CD4-positive, alpha-beta T cell treated with Interleukin-17A for 1 hour (primary cell): ENCODE measurements at regions not wholly inside any gene's neighbourhood (a gene's known extent, or its start where the extent isn't known, plus 50 kb on each side); places are given as distances from the start of the nearest gene placed in this dataset.
"Not testable (repeated sequence)": the region's sequence is repeated elsewhere in the genome, so short reads cannot be mapped to it uniquely, and the experiment has no call there.

ENCODE experiments used
- DNase-seq: peaks from one replicate; pipeline ENCODE4 v3.0.0-alpha.2; 2020

DNA sequence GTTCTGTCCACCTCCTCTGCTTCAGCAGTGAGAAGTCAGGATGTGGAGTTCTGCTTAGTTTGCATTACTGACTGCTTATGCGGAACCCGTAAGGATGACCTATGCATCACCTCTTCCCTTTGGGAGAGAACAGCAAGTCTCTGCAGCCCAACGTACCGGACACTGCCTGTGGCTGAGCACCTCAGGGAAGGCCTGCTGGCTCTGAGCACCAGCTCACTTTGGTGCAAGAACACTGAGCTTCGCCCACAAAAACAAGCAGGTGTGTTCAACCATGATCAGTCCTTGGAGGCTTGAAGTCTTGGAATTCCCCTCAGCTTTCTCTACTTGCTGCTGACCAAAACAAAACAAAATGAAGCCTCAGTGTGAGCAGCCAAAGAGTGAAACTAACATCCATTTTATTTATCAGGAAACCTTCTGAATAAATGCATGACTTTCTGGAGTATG is 52.7 kb upstream of the NCK2 start:
- no peak for DNase-seq

DNA sequence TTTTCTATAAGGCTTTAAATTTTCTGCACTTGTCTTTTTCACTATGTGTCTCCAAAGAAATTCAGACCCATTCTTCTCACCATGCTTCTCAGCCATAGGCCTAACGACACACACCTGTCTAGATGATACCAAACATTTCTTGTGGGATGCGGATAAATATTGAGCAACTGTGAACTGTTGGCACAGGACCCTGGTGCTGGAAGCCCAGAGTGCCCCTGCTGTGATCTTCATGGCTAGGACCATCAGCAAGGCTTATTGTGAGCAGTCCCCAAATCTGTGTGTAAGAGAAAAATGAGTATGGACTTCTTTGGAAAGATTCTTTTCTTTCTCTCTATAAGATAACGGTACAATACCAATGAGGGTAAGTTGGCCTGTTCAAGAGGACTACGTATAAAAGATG is 54.1 kb upstream of the NCK2 start:
- DNase-seq, result no peak

DNA sequence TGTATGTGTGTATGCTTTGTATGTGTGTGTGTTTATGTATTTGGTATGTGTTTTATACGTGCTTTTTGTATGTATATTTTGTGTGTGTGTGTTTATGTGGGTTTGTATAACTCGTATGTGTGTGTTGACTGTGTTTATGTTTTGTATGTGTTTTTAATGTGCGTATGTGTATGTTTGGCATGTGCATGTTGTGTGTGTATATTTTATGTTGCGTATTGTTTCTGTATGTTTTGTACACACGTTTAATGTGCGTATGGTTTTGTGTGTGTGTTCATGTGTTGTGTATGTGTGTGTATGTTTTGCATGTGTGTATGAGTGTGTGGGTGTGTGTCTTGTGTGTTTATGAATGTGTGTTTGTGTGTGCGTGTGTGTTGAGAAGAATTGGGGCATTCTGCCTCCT is 55.2 kb upstream of the NCK2 start:
- DNase-seq, result no peak

DNA sequence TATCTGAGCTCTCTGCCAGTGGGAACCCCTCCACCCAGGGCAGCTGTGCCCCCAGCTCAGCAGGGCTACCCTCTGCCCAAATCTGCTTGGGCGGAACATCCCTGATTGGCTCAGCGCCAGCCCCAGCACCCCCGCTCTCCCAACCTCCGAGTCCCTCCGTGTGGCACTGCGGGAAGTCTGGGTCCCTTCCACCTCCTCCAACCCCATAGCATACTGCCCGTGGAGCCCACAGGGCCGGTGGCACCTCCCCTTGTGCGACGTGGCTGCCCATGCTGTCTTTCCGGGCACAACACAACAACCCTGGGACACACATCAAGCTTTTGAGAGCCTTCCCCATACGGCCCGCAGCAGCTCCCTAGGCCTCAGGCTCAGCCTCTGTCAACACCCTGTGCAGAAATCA is 55.8 kb upstream of the NCK2 start:
- DNase-seq, result no peak

DNA sequence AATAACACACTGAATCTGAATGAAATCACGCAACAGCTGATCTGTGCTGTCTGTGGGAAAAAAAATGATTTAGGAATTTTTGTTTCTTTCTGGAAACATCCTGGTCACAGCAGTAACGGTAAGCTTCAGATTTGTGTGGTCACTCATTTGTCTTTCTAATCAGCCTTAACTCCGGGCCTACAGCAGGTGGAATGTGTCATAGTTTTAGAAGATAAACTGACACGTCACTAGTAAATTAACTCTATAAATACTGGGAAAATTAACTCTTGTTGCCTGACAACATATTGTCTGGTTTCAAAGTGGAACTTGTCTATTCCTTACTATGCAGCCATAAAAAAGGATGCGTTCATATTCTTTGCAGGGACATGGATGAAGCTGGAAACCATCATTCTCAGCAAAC is 58.1 kb upstream of the NCK2 start:
- no peak for DNase-seq

DNA sequence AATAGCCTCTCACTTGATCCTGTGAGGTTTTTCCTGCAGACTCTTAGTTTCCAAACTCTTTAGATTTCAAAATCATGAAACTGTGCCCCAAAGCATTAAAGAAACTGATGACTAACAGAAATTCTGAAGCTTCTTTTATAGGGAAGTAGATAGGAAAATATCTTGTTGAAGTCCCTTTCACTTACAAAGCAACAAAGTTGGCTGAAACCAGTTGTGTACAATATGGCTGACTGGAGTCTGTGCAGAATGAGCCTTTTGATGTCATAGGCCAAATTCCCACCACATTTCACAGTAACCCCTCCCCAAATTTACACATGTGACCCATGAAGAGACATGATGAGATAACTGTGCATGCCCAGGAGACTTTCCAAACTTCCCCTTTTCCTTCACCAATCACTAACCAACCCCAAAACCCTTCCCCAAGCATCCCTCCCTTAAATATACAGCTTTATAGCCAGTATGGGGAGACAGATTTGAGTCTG is 61.7 kb upstream of the NCK2 start:
- no peak for DNase-seq

DNA sequence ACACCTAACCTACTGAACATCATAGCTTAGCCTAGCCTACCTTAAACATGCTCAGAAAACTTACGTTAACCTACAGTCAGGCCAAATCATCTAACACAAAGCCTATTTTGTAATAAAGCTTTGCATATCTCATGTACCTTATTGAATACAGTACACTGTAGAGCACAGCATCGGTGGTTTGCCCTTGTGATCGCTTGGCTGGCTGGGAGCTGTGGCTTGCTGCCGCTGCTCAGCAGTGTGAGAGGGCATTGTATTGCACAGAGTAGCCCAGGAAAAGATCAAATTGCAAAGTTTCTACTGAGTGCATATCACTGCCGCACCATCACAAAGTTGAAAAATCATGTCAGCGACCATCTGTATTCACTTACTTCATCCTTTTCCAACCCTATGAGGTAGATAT is 62.3 kb upstream of the NCK2 start:
- DNase-seq, result no peak

DNA sequence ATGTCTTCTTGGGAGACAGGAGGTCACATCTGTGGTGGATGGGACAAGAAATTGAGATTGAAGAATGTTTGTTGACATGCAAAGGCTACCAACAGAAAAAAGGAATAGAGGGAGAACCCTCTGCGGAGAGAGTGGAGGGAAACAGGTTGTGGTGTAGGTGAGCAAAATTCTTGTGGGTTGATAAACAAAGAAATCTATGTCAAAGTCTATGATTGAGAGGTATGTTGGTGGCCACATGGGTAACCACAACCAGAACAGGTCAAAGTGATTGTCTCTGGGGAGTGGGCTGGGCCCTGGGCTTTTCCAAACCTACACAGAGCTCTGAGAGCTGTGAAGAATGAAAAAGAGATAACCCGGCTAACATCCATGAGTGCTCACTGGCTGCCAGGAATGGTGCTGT is 62.8 kb upstream of the NCK2 start:
- DNase-seq, result no peak

DNA sequence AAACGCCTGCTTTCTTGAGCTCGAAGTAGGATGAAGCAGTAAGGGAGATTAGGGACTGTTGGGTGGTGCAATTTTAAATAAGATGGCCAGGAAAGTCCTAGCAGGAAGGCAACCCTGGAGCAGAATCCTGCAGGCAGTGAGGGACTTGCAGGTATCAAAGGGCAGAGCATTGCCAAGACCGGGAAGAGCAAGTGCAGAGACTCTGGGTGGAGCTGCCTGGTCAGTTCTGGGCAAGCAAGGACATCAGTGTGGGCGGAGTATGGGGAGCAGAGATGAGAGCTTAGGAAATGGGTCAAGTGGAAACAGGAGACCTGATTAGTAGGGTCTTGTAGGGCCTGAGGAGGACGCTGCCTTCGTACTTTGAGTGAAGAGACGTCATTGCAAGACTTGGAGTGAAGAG is 64.4 kb upstream of the NCK2 start:
- DNase-seq, result no peak

DNA sequence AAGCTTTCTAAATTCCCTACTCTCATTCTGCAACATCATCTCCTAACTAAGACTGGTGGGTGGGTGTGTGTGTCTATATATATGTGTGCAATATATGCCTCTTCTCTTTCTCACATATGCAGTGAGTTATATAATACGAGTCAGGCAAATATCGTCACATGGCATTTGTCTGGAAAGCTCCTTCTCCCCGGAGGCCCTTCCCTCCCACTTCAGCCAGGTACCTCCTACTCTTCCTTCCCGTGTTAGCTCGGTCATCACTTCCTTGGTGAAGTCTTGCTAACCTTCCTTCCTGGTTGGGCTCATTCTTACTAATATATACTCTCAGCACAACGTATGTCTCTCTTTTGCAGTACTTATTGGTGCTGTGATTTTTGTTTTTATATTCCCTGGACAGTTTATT is 66.4 kb upstream of the NCK2 start:
- no peak for DNase-seq

DNA sequence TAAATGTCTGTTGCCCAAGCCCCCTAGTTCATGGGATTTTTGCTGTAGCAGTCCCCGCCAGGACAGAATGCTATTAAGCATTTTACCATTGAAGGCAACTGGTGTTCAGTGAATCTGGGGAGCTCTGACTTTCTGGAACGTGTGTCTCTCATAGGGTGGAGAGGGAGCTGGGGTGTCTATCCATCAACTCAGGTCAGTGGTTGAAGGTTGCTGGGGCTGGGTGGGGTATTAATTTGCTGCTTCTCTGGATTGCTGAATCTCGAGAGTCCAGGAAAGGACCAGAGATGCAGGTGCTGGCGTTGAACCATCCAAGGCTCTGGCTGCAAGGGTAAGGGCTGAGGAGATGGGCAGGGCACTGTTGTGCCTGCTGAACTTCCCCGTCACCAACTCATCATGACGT is 66.8 kb upstream of the NCK2 start:
- no peak for DNase-seq

DNA sequence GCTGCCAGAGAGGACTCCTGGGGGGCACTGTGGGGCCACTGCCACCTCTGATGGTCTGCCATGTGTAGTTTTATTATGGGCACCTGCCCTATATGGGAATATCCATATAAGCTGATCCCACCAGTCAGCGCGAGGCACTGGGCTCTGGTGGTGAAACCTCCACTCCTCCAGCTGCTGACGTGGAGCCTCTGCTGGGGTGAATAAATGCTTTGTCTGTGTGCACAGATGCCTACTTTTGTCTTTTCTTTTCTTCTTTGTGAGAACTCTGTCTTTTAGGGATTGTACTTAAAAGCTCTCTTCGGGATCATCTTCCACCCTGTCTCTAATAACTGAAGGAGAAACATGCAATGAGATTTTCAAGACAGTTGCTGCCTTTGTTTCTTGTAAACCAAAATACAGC is 68.9 kb upstream of the NCK2 start:
- no peak for DNase-seq

DNA sequence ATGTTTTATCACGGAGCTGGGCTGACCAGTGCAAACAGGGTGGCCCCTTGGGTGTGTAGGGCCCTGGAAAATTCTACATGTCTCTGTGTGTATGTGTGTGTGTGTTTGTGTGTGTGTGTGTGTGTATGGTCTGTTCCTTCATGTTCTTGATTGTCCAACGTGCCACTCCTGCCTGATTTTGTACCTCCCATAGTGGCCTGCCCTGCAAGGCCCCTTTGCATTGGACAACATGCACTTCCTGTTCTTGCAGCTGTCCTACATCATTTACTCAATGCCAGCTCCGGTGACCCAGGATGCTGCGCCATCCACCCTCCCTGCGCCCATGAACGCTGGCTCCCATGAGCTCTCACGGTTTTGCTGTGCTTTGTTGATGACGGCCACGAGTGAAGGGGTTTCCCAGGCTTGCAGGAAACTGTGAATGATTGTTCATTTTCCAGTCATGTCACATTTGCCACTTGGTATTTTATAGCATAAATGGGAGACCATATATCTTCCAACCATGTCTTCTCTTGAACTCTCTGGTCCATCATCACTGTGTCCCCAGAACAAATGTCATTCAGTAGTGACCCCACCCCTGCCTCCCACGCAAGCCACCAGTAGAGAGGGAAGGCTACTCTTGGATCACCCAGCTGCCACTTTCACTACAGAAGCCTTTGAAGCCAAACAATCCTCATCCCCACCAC is 69.7 kb upstream of the NCK2 start:
- no peak for DNase-seq

DNA sequence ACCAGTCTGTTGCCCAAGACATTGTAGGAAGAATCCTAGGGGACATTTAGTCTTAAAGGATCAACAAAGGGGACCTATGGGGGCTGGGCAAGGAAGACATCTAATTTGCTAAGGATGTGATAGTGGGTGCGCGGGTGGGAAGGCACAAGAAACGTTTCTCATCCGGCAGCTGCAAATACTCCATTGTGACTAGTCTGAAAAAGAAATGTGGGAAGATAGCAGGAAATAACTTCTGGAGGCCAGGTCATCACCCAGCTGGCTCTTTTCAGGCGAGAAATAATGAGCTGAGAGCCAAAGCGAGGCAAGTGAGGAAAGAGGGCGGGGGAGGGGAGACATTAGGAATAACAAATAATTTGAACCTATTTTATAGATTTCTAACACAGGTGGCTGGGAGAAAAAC is 70.3 kb upstream of the NCK2 start:
- DNase-seq, result no peak

DNA sequence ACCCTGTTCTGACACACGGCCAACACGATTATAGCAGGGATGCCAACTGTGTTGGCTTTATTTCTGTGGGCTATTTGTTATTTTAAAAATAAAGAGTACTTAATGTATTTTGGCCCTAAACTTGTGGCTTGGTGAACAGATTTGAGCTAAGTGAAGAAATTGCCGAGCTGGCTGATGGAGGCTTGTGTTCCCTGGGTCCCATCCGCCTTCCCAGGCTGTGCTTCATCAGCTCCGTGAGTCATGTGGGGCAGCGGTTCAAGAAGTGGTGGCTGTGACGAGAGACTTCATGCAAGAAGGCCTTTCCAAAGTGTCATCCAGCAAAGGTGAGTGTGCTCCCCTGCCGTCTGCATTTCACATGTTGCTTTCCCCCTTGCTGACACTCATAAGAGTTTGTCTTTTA is 73.6 kb upstream of the NCK2 start:
- DNase-seq, result no peak

DNA sequence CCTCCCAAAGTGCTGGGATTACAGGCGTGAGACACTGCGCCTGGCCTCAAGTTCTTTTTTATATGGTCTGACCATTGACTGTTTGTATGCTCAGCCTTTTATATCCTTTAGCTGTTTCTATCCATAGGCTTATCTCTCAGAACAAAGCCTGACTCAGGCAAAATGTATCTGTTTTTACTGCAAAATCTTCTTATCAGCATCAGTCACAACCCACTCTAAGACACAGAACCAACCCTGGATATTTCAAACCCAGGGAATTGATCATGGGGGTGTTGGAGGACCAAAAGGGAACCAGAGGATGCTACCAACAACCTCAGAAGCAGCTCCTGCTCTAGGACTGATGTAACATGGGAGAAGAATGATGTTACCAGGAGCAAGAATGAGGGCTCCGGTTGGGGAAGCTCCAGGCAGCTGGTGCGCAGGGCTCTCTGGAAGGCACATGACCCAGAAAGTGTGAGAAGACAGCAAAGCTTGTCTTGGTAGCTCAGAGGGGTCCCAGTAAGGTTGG is 75.3 kb upstream of the NCK2 start:
- no peak for DNase-seq

DNA sequence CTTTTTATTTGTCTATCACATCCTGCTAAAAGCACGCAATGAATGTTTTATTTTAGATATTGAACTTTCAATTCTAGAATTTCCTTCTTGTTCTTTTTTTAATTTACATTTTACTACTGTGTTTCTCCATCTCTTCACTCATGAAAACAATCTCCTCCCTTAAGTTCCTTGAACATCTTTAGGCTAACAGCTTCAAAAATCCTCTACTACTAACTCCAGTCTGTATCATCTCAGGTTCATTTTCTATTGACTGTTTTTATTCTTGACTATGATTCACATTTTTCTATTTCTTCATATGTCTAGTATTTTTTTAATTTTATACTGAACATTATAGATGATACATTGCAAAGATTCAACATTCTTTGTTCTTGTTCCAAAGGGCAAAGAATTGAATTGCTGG is 79.2 kb upstream of the NCK2 start:
- DNase-seq, result no peak

DNA sequence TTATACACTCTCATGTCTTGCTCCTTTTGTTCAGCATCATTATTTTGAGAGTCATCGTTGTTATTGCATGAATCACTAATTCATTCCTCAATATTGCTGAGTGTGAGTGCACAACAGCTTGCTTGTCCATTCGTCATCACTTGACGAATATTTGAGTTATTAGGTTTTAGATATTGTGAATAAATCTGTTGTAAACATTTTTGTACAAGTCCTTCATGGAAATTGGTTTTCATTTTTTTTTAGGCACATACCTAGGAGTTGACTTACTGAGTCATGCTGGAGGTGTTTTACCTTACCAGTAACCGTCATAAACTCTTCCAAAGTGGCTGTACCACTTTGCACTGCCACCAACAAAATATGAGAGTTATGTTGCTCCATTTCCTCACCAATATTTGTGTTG is 84.2 kb upstream of the NCK2 start:
- no peak for DNase-seq

DNA sequence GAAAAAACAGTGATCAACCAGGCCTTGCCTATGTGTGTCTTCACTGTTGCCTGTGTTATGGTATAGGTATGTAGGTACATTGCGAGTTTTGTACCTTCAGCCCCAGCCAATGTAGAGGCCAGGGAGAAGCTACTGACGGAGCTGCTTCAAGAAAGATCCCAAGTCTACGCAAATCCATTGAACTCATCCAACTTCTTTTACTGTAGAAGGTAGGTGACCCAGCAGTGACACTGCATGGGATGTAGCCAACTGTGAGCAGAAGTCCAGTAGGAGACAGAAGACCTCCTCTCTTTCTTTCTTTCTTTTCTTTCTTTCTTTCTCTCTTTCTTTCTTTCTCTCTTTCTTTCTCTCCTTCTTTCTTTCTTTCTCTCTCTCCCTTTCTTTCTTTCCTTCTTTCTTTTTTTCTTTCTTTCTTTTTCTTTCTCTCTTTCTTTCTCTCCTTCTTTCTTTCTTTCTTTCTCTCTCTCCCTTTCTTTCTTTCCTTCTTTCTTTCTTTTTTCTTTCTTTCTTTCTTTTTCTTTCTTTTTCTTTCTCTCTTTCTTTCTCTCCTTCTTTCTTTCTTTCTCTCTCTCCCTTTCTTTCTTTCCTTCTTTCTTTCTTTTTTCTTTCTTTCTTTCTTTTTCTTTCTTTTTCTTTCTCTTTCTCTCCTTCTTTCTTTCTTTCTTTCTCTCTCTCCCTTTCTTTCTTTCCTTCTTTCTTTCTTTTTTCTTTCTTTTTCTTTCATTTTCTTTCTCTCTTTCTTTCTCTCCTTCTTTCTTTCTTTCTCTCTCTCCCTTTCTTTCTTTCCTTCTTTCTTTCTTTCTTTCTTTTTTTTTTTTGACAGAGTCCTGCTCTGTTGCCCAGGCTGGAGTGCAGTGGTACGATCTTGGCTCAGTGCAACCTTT is 88.7 kb upstream of the NCK2 start:
- DNase-seq, result not testable (repeated sequence)

DNA sequence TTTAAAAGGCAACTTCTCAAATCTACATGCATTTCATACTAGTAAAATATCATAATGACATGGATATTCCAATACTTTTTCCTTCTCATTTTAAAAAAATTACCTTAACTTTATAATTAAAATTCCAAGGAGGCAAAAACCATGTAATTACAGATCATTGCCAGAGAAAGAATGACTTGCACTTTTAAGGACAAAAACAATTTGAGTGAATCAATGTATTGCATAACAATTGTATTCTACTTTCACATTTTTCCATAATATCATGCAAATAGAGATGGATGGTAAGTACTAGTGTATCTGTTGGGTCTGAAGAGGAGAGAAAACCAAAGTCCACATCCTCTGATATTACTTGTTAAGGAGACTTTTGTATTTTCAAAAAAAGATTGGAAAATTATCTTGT is 89.5 kb upstream of the NCK2 start:
- no peak for DNase-seq

DNA sequence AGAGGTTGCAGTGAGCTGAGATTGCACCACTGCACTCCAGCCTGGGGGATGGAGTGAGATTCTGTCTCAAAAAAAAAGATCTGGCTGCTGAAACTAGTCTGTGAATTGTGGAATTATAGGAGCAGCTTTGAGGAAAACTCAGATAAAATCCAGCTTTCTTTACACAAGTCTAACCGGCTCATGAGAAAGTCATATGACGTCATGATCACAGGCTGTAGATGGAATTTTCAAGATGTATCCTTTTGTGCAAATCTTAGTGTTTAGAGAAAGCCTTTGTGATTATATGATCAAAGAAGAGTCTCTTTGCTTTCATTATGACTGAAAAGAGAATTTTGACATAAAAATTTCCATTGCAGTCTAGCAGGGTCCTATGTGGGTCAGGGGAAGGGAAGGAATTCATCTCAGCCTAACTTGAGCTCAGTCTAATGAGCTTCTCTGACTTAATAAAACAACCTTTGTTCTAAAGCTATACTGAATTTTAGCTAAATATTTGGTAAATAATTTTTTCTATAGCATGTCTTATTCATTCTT is 90.2 kb upstream of the NCK2 start:
- no peak for DNase-seq

DNA sequence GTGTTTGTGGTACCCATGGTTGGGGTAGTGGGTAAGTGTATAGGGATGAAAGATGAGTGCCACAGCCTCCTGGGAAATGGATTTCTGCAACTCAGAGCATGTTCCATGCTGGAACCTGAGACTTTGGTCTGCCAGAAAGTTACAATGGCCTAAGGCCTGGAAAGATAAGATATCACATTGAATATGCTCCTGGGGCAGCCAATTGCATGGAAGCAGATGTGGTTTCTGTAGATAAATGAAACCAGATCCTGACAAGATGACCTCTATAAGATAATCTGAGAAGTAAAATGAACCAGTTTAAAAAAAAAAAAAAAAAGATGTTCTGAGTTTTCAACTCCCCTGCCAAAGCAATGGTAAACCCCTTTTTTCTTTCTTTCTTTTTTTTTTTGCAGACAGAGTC is 91.4 kb upstream of the NCK2 start:
- DNase-seq, result no peak

DNA sequence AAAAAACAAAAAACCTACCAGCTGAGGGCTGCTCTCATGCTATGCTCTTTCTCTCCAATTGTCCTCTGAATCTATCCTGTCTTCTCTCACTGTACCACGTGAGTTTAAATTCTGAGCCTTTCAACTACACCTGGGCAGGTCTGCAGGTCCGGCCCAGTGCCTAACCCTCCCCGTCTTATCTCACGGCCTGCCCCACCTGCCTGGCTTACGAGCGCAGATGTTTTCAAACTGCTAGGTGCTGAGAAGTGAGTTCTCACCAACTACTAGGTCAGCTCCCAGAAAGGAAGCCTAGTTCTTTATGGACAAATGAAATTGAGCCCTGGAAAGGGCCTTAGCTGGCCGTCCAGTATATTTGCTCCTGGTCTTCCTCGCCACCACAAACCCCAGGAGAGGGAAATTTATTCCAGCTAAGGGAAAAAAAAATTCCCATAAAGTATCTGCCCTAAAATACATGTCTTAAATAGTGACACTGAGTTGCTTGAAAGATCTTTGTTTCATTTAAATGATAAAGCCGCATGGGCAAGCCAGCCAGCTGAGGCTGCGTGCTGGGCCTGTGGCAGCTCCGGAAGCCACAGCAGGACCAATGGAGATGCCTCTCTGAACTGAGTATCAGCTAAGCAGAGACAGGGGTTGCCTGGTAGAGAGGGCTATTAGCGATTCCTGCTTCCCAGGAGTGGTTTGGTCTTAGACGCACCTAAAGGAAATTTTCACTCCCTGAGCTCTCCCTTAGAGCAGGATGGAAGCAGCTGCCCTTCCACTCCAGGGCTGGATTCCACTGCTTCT is 92.5 kb upstream of the NCK2 start:
- DNase-seq, result no peak
